ENCODE measurements at regions not wholly inside any gene's neighbourhood (a gene's known extent, or its start where the extent isn't known, plus 50 kb on each side); places are given as distances from the start of the nearest gene placed in this dataset.

- Mint-ChIP-seq H3K4me3 (ENCODE audit: low read depth) (no peak overlapping the region), H3K9me3 (ENCODE audit: low read depth) (no peaks in the 10 kb centered on the region), H3K36me3 (ENCODE audit: insufficient read depth) (no peaks in the 10 kb centered on the region), H3K4me1 (ENCODE audit: low read depth) (no peaks in the 10 kb centered on the region), H3K27me3 (no peaks in the 10 kb centered on the region), H3K27ac (no peak overlapping the region)
- no peak for DNase-seq (ENCODE audit: low spot score, unreplicated experiment)
- no peak for TF ChIP-seq CTCF (IDR thresholded peaks at IDR 0.05; ENCODE audit: unreplicated experiment)
These were observed 83.7 kb downstream of the IGLL1 start for GRCh38 chr22:23496445-23496833.

GRCh38 chr22:23495614-23496444, 84.3 kb downstream of the IGLL1 start:
- no peaks in the 10 kb centered on the region for H3K27me3 Mint-ChIP-seq
- H3K4me3 Mint-ChIP-seq (ENCODE audit: low read depth) = no peak overlapping the region
- no peak for DNase-seq (ENCODE audit: low spot score, unreplicated experiment)
- no peaks in the 10 kb centered on the region for H3K36me3 Mint-ChIP-seq (ENCODE audit: insufficient read depth)
- no peak overlapping the region for H3K27ac Mint-ChIP-seq
- TF ChIP-seq CTCF (IDR thresholded peaks at IDR 0.05; ENCODE audit: unreplicated experiment) = no peak
- H3K9me3 Mint-ChIP-seq (ENCODE audit: low read depth) = no peaks in the 10 kb centered on the region
- no peaks in the 10 kb centered on the region for H3K4me1 Mint-ChIP-seq (ENCODE audit: low read depth)

GRCh38 chr22:23494930-23495266, 85.2 kb downstream of the IGLL1 start:
- TF ChIP-seq CTCF (IDR thresholded peaks at IDR 0.05; ENCODE audit: unreplicated experiment) = no peak
- Mint-ChIP-seq H3K9me3 (ENCODE audit: low read depth) (no peaks in the 10 kb centered on the region), H3K4me1 (ENCODE audit: low read depth) (no peaks in the 10 kb centered on the region), H3K27me3 (no peaks in the 10 kb centered on the region), H3K27ac (no peak overlapping the region), H3K4me3 (ENCODE audit: low read depth) (no peak overlapping the region), H3K36me3 (ENCODE audit: insufficient read depth) (no peaks in the 10 kb centered on the region)
- no peak for DNase-seq (ENCODE audit: low spot score, unreplicated experiment)

GRCh38 chr22:23485490-23485889, 94.6 kb downstream of the IGLL1 start:
- H3K36me3 Mint-ChIP-seq (ENCODE audit: insufficient read depth) = no peaks in the 10 kb centered on the region
- H3K27ac Mint-ChIP-seq = no peak overlapping the region
- peaks cover 2% of the 10 kb centered on the region for H3K27me3 Mint-ChIP-seq
- DNase-seq (ENCODE audit: low spot score, unreplicated experiment) = no peak
- H3K4me3 Mint-ChIP-seq (ENCODE audit: low read depth) = no peak overlapping the region
- no peaks in the 10 kb centered on the region for H3K9me3 Mint-ChIP-seq (ENCODE audit: low read depth)
- peaks cover 1% of the 10 kb centered on the region for H3K4me1 Mint-ChIP-seq (ENCODE audit: low read depth)
- TF ChIP-seq CTCF (IDR thresholded peaks at IDR 0.05; ENCODE audit: unreplicated experiment) = no peak

GRCh38 chr22:23484651-23485050, 95.4 kb downstream of the IGLL1 start:
- H3K36me3 Mint-ChIP-seq (ENCODE audit: insufficient read depth) = no peaks in the 10 kb centered on the region
- H3K4me1 Mint-ChIP-seq (ENCODE audit: low read depth) = peaks cover 1% of the 10 kb centered on the region
- DNase-seq (ENCODE audit: low spot score, unreplicated experiment) = no peak
- no peaks in the 10 kb centered on the region for H3K9me3 Mint-ChIP-seq (ENCODE audit: low read depth)
- H3K27ac Mint-ChIP-seq = no peak overlapping the region
- H3K27me3 Mint-ChIP-seq = peaks cover 2% of the 10 kb centered on the region
- TF ChIP-seq CTCF (IDR thresholded peaks at IDR 0.05; ENCODE audit: unreplicated experiment) = no peak
- no peak overlapping the region for H3K4me3 Mint-ChIP-seq (ENCODE audit: low read depth)

Data from progenitor cell of endocrine pancreas (in vitro differentiated cells).